K562 (cell line): ENCODE measurements at regions not wholly inside any gene's neighbourhood (a gene's known extent, or its start where the extent isn't known, plus 50 kb on each side); places are given as distances from the start of the nearest gene placed in this dataset.

Experiments used
- ARID1B ChIP-seq: fragments of 450-650 bp; IDR thresholded peaks from 2 replicates; pipeline ENCODE4 v1.6.1; 2016; ENCODE audit warnings: antibody characterized with exemption, mild to moderate bottlenecking, inconsistent platforms
- CSDE1 ChIP-seq, 2 experiments: fragments of 450-650 bp; IDR thresholded peaks; 2 replicates each; pipeline ENCODE4 v1.6.1; 2016; ENCODE audit warnings: mild to moderate bottlenecking in 1 of 2
- DEAF1 ChIP-seq: fragments of 450-650 bp; formaldehyde crosslinking; IDR thresholded peaks from 2 replicates; pipeline ENCODE4 v1.4.0; 2020; ENCODE audit warnings: mild to moderate bottlenecking, moderate library complexity
- EP400 ChIP-seq: fragments of 450-650 bp; IDR thresholded peaks from 2 replicates; pipeline ENCODE4 v1.6.1; 2017; ENCODE audit warnings: antibody characterized with exemption, mild to moderate bottlenecking, moderate library complexity
- FOXJ2 ChIP-seq: fragments of 200-800 bp; sonication (Bioruptor generic); IDR thresholded peaks from 2 replicates; pipeline ENCODE4 v1.6.1; 2016; ENCODE audit warnings: missing genetic modification characterization, missing compliant biosample characterization
- FOXK2 ChIP-seq, 2 experiments: fragments of 450-650 bp; IDR thresholded peaks in 1 of 2; conservative IDR thresholded peaks in 1 of 2; 2 replicates each; pipeline ENCODE4 v1.6.1; 2016; ENCODE audit warnings: low read depth in 2 of 2, mild to moderate bottlenecking in 1 of 2
- GATA2 ChIP-seq: sonication (generic); formaldehyde crosslinking; IDR thresholded peaks from 2 replicates; pipeline ENCODE4 v1.4.0; 2020; ENCODE audit warnings: mild to moderate bottlenecking, missing genetic modification reagents
- KDM1A ChIP-seq, 2 experiments: fragments of 450-650 bp; IDR thresholded peaks; 2 replicates each; pipeline ENCODE4 v1.6.1; 2016; ENCODE audit warnings: mild to moderate bottlenecking in 2 of 2
- NFE2L1 ChIP-seq: fragments of 450-650 bp; IDR thresholded peaks from 2 replicates; pipeline ENCODE4 v1.6.1; 2016; ENCODE audit warnings: missing genetic modification characterization, low read depth, mild to moderate bottlenecking, missing compliant biosample characterization, moderate library complexity, borderline replicate concordance
- NR2C2 ChIP-seq, 2 experiments: fragments of 200-800 bp in 1 of 2; sonication (Bioruptor generic) in 1 of 2; sonication (generic) in 1 of 2; formaldehyde crosslinking in 1 of 2; IDR thresholded peaks; 2 replicates each; pipeline versions ENCODE4 v1.6.1 to v1.8.0; 2016 to 2022; ENCODE audit warnings: mild to moderate bottlenecking in 1 of 2, missing compliant biosample characterization in 1 of 2, missing genetic modification characterization in 1 of 2, missing genetic modification reagents in 1 of 2
- NR3C1 ChIP-seq: sonication (generic); formaldehyde crosslinking; IDR thresholded peaks from 2 replicates; pipeline ENCODE4 v1.8.1; 2022; ENCODE audit warnings: missing genetic modification reagents
- POLR2A ChIP-seq: fragments of 450-650 bp; conservative IDR thresholded peaks from 2 replicates; pipeline ENCODE4 v1.6.1; 2016
- RCOR1 ChIP-seq, 2 experiments: IDR thresholded peaks; 2 replicates each; pipeline ENCODE4 v1.6.1; 2012; ENCODE audit warnings: low read depth in 2 of 2, low read length in 2 of 2, borderline replicate concordance in 1 of 2, improper control_type of control experiment in 1 of 2
- SMAD4 ChIP-seq: fragments of 250-450 bp; sonication (Bioruptor Pico); conservative IDR thresholded peaks from 2 replicates; pipeline ENCODE4 v1.8.0; 2021; ENCODE audit warnings: inconsistent platforms, mild to moderate bottlenecking, moderate library complexity
- SMARCA5 ChIP-seq: fragments of 450-650 bp; IDR thresholded peaks from 2 replicates; pipeline ENCODE4 v1.6.1; 2016
- SMC3 ChIP-seq: conservative IDR thresholded peaks from 2 replicates; pipeline ENCODE4 v1.6.1; 2011; ENCODE audit warnings: low read depth, low read length, improper control_type of control experiment; ENCODE audit not compliant: insufficient read depth
- ZBTB33 ChIP-seq: sonication (generic); formaldehyde crosslinking; IDR thresholded peaks from 2 replicates; pipeline ENCODE4 v1.8.1; 2023; ENCODE audit warnings: mild to moderate bottlenecking, missing genetic modification reagents
- ZKSCAN3 ChIP-seq: fragments of 250-450 bp; sonication (Bioruptor Pico); IDR thresholded peaks from 2 replicates; pipeline ENCODE4 v1.4.0; 2020
- ZKSCAN8 ChIP-seq: fragments of 200-800 bp; sonication (Bioruptor generic); IDR thresholded peaks from 2 replicates; pipeline ENCODE4 v1.6.1; 2016; ENCODE audit warnings: missing genetic modification characterization, missing compliant biosample characterization
- ZNF589 ChIP-seq: fragments of 200-800 bp; sonication (Bioruptor generic); IDR thresholded peaks from 2 replicates; pipeline ENCODE4 v1.6.1; 2016; ENCODE audit warnings: low read depth, missing genetic modification characterization, missing compliant biosample characterization
- ZNF740 ChIP-seq, 3 experiments: fragments of 200-800 bp in 1 of 3; sonication (Bioruptor generic) in 1 of 3; sonication (generic) in 1 of 3; formaldehyde crosslinking in 1 of 3; IDR thresholded peaks; 2 replicates each; pipeline versions ENCODE4 v1.6.1 to v1.8.0; 2016 to 2022; ENCODE audit warnings: mild to moderate bottlenecking in 2 of 3, missing compliant biosample characterization in 2 of 3, missing genetic modification characterization in 2 of 3, missing genetic modification reagents in 1 of 3

GRCh38 chr2:177332026-177332991, 60.3 kb upstream of the AGPS start (continued):
- TF ChIP-seq FOXJ2 (tag) (peak; percentile 62; the same call in 1 of the 2 replicates), NR3C1 (CRISPR knock-in tag) (no peak), ZNF740 (CRISPR knock-in tag; IDR thresholded peaks at IDR 0.05) (no peak), ZNF740 (tag; IDR thresholded peaks at IDR 0.05) (0 out of 4 replicates have a peak, but pooled peaks of 1 of the 2 experiments have one; percentile 30), ZNF589 (CRISPR knock-in tag) (peak; percentile 79; the same call in 1 of the 2 replicates), DEAF1 (CRISPR knock-in tag) (peak; percentile 72; the same call in 1 of the 2 replicates), SMC3 (peak; percentile 89), NFE2L1 (tag) (no peak), POLR2A (no peak), ZKSCAN8 (CRISPR knock-in tag) (peak; percentile 61; the same call in 1 of the 2 replicates), ARID1B (0 out of 2 replicates have a peak, but pooled peaks have one; percentile 29), GATA2 (no peak; the same call in 1 of the 2 replicates), NR2C2 (CRISPR knock-in tag; IDR thresholded peaks at IDR 0.05) (no peak), NR2C2 (tag; IDR thresholded peaks at IDR 0.05) (peak; percentile 26; the same call in 1 of the 2 replicates), ZBTB33 (CRISPR knock-in tag) (no peak), CSDE1 (IDR thresholded peaks at IDR 0.05) (0 out of 4 replicates have a peak, but pooled peaks of 1 of the 2 experiments have one; percentile 42), SMAD4 (CRISPR knock-in tag) (peak; percentile 66), ZKSCAN3 (CRISPR knock-in tag) (no peak), RCOR1 (IDR thresholded peaks at IDR 0.05; ENCODE audit: borderline replicate concordance in 1 of 2, low read depth in 2 of 2, low read length in 2 of 2) (0 out of 4 replicates have a peak, but pooled peaks of 1 of the 2 experiments have one; percentile 33), SMARCA5 (0 out of 2 replicates have a peak, but pooled peaks have one; percentile 36), KDM1A (IDR thresholded peaks at IDR 0.05) (no peak), EP400 (peak; percentile 52), FOXK2 (conservative IDR thresholded peaks at IDR 0.05 in 1 of 2, IDR thresholded peaks at IDR 0.05 in 1 of 2; ENCODE audit: low read depth in 2 of 2) (peak; percentile 72 to 87)
